ENCODE measurements at regions not wholly inside any gene's neighbourhood (a gene's known extent, or its start where the extent isn't known, plus 50 kb on each side); places are given as distances from the start of the nearest gene placed in this dataset.
"Not testable (repeated sequence)": the region's sequence is repeated elsewhere in the genome, so short reads cannot be mapped to it uniquely, and the experiment has no call there.

- ATAC-seq, H3K9me3 Mint-ChIP-seq, POLR2A ChIA-PET, H3K27me3 Mint-ChIP-seq, DNase-seq, H3K36me3 Mint-ChIP-seq: not testable (repeated sequence)
- Mint-ChIP-seq H3K27ac (peak overlapping the region in 8 of 10 donors; percentile 12 to 91 (median 78)), H3K4me1 (peaks cover 35 to 68% (median 63%) of the 10 kb centered on the region in 4 donors), H3K4me3 (peak overlapping the region in 6 of 10 donors; percentile 21 to 71 (median 54))
These were observed 56.5 kb upstream of the TNFSF10 start for GRCh38 chr3:172579753-172580152.

GRCh38 chr3:172578714-172579113, 55.5 kb upstream of the TNFSF10 start:
- H3K9me3 Mint-ChIP-seq, ATAC-seq, DNase-seq, H3K27me3 Mint-ChIP-seq, POLR2A ChIA-PET, H3K36me3 Mint-ChIP-seq: not testable (repeated sequence)
- H3K4me1 Mint-ChIP-seq = peaks cover 35 to 65% (median 61%) of the 10 kb centered on the region in 4 donors
- H3K4me3 Mint-ChIP-seq = peak overlapping the region in 3 of 10 donors; percentile 6 to 53 (median 20)
- peak overlapping the region in 4 of 10 donors; percentile 4 to 40 (median 36) for H3K27ac Mint-ChIP-seq

GRCh38 chr3:172577987-172578570, 54.8 kb upstream of the TNFSF10 start:
- Mint-ChIP-seq H3K4me3 (peak overlapping the region in 9 of 10 donors; percentile 20 to 53 (median 33)), H3K36me3 (no peaks in the 10 kb centered on the region), H3K27me3 (no peaks in the 10 kb centered on the region), H3K27ac (peak overlapping the region in 7 of 10 donors; percentile 4 to 54 (median 38)), H3K9me3 (peaks cover 0 to 2% (median 0%) of the 10 kb centered on the region in 9 donors), H3K4me1 (peaks cover 35 to 62% (median 60%) of the 10 kb centered on the region in 4 donors)
- POLR2A ChIA-PET = no interaction called here
- DNase-seq (no peak), ATAC-seq (no peak)

- Mint-ChIP-seq H3K4me3 (no peak overlapping the region), H3K4me1 (peaks cover 23 to 36% (median 36%) of the 10 kb centered on the region in 4 donors), H3K27ac (peak overlapping the region in 1 of 10 donors; percentile 24), H3K27me3 (no peaks in the 10 kb centered on the region), H3K9me3 (peaks cover 0 to 15% (median 6%) of the 10 kb centered on the region in 9 donors), H3K36me3 (peaks cover 0 to 8% (median 8%) of the 10 kb centered on the region in 3 donors)
- POLR2A ChIA-PET = no interaction called here
- DNase-seq (no peak), ATAC-seq (no peak)
These were observed 52.1 kb upstream of the TNFSF10 start for GRCh38 chr3:172575375-172575774.

GRCh38 chr3:172573422-172573821, 50.2 kb upstream of the TNFSF10 start:
- POLR2A ChIA-PET = no interaction called here
- peaks cover 1 to 15% (median 8%) of the 10 kb centered on the region in 9 donors for H3K9me3 Mint-ChIP-seq
- peaks cover 0 to 11% (median 11%) of the 10 kb centered on the region in 3 donors for H3K36me3 Mint-ChIP-seq
- H3K4me3 Mint-ChIP-seq = no peak overlapping the region
- no peaks in the 10 kb centered on the region for H3K27me3 Mint-ChIP-seq
- H3K27ac Mint-ChIP-seq = no peak overlapping the region
- DNase-seq (no peak), ATAC-seq (no peak)
- H3K4me1 Mint-ChIP-seq = peaks cover 12 to 25% (median 17%) of the 10 kb centered on the region in 4 donors

Measured in naive thymus-derived CD8-positive, alpha-beta T cell (primary cell).